ENCODE measurements at regions not wholly inside any gene's neighbourhood (a gene's known extent, or its start where the extent isn't known, plus 50 kb on each side); places are given as distances from the start of the nearest gene placed in this dataset.

- DNase-seq (ENCODE audit: low read depth in 1 of 2, low spot score in 1 of 2): no peak
- TF ChIP-seq JUND (IDR thresholded peaks at IDR 0.05; ENCODE audit: low read depth): no peak
- in situ Hi-C loops (cut with HindIII; ENCODE audit: low pct_unique_long_range_greater_than_20kb, low sequenced_read_pairs): no loop called here
Observed at GRCh38 chr6:22473991-22474682, 95.2 kb upstream of the HDGFL1 start.

- in situ Hi-C loops (cut with HindIII; ENCODE audit: low pct_unique_long_range_greater_than_20kb, low sequenced_read_pairs): no loop called here
- TF ChIP-seq JUND (IDR thresholded peaks at IDR 0.05; ENCODE audit: low read depth): no peak
- no peak for DNase-seq (ENCODE audit: low read depth in 1 of 2, low spot score in 1 of 2)
Observed at GRCh38 chr6:22476811-22477390, 92.5 kb upstream of the HDGFL1 start.

GRCh38 chr6:22497276-22497675 is 72.1 kb upstream of the HDGFL1 start:
- DNase-seq (ENCODE audit: low read depth in 1 of 2, low spot score in 1 of 2): no peak
- TF ChIP-seq JUND (IDR thresholded peaks at IDR 0.05; ENCODE audit: low read depth): no peak
- in situ Hi-C loops (cut with HindIII; ENCODE audit: low pct_unique_long_range_greater_than_20kb, low sequenced_read_pairs): no loop called here

- no peak for DNase-seq (ENCODE audit: low read depth in 1 of 2, low spot score in 1 of 2)
- no peak for TF ChIP-seq JUND (IDR thresholded peaks at IDR 0.05; ENCODE audit: low read depth)
- in situ Hi-C loops (cut with HindIII; ENCODE audit: low pct_unique_long_range_greater_than_20kb, low sequenced_read_pairs): no loop called here
Observed at GRCh38 chr6:22499815-22500214, 69.6 kb upstream of the HDGFL1 start.

- TF ChIP-seq JUND (IDR thresholded peaks at IDR 0.05; ENCODE audit: low read depth): no peak
- in situ Hi-C loops (cut with HindIII; ENCODE audit: low pct_unique_long_range_greater_than_20kb, low sequenced_read_pairs): no loop called here
Observed at GRCh38 chr6:22506496-22506895, 62.9 kb upstream of the HDGFL1 start.

GRCh38 chr6:22512686-22513427 is 56.5 kb upstream of the HDGFL1 start:
- TF ChIP-seq JUND (IDR thresholded peaks at IDR 0.05; ENCODE audit: low read depth): no peak
- in situ Hi-C loops (cut with HindIII; ENCODE audit: low pct_unique_long_range_greater_than_20kb, low sequenced_read_pairs): no loop called here
- no peak for DNase-seq (ENCODE audit: low read depth in 1 of 2, low spot score in 1 of 2)

More at GRCh38 chr6:22506496-22506895, 62.9 kb upstream of the HDGFL1 start:
- DNase-seq (ENCODE audit: low read depth in 1 of 2, low spot score in 1 of 2): no peak

GRCh38 chr6:22513667-22514066 is 55.7 kb upstream of the HDGFL1 start:
- in situ Hi-C loops (cut with HindIII; ENCODE audit: low pct_unique_long_range_greater_than_20kb, low sequenced_read_pairs): no loop called here
- TF ChIP-seq JUND (IDR thresholded peaks at IDR 0.05; ENCODE audit: low read depth): no peak
- no peak for DNase-seq (ENCODE audit: low read depth in 1 of 2, low spot score in 1 of 2)

- no peak for TF ChIP-seq JUND (IDR thresholded peaks at IDR 0.05; ENCODE audit: low read depth)
Observed at GRCh38 chr6:22519237-22519636, 50.1 kb upstream of the HDGFL1 start.

More at GRCh38 chr6:22519237-22519636, 50.1 kb upstream of the HDGFL1 start:
- in situ Hi-C loops (cut with HindIII; ENCODE audit: low pct_unique_long_range_greater_than_20kb, low sequenced_read_pairs): no loop called here
- DNase-seq (ENCODE audit: low read depth in 1 of 2, low spot score in 1 of 2): no peak

All from T47D (cell line).